BJ (cell line): ENCODE measurements at regions not wholly inside any gene's neighbourhood (a gene's known extent, or its start where the extent isn't known, plus 50 kb on each side); places are given as distances from the start of the nearest gene placed in this dataset.

ENCODE experiments used
- CTCF ChIA-PET: fragments of 350-600 bp; formaldehyde crosslinking; extraction: SDS; loops from one replicate; lab custom pipeline; 2021; ENCODE audit warnings: antibody characterized with exemption, inconsistent platforms; lab: Yijun Ruan, JAX
- POLR2A ChIA-PET: fragments of 300-600 bp; sonication (Branson Sonifier 250); formaldehyde crosslinking; extraction: SDS; loops from one replicate; lab custom pipeline; 2021; ENCODE audit warnings: antibody characterized with exemption; lab: Charles Lee
- DNase-seq: peaks from one replicate; pipeline ENCODE4 v3.0.0-alpha.2; 2011; ENCODE audit warnings: low read depth
- H3K27me3 ChIP-seq: 2 replicates; pipeline ENCODE4 v1.6.0; 2011; ENCODE audit warnings: low read length; ENCODE audit not compliant: control insufficient read depth, insufficient read depth
- H3K36me3 ChIP-seq: 2 replicates; pipeline ENCODE4 v1.5.1; 2011; ENCODE audit warnings: low read length; ENCODE audit not compliant: control insufficient read depth, insufficient read depth
- H3K4me3 ChIP-seq: 2 replicates; pipeline ENCODE4 v1.5.1; 2011; ENCODE audit warnings: low read depth, mild to moderate bottlenecking, control low read depth, low read length
- TF ChIP-seq, protein P1 (sequence below): IDR thresholded peaks from 2 replicates; pipeline ENCODE4 v1.5.1; 2011; ENCODE audit warnings: low read depth, mild to moderate bottlenecking, control low read depth, inconsistent platforms, low read length, moderate library complexity; ENCODE audit not compliant: insufficient read depth

DNA sequence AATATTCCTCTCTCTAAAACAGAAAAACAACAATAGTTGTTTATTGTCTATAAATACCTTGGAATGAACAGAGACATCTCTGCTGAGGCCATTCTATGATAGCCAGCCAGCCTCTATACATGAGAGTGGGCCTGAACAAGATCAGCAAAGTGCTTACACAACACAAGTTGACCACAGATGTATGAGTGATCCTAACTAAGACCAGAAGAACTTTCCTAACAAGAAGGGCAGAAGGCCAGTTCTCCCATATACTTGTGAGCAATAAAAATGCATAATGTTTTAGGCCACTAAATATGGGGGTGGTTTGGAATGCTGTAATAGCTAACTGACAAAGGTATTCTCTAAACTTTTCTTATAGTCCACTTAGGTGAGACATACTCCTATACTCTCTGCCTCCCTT, 345.7 kb downstream of the SPATA31D1 start:
- H3K36me3 ChIP-seq: no peaks in the 10 kb centered on the region
- TF ChIP-seq, protein P1, sequence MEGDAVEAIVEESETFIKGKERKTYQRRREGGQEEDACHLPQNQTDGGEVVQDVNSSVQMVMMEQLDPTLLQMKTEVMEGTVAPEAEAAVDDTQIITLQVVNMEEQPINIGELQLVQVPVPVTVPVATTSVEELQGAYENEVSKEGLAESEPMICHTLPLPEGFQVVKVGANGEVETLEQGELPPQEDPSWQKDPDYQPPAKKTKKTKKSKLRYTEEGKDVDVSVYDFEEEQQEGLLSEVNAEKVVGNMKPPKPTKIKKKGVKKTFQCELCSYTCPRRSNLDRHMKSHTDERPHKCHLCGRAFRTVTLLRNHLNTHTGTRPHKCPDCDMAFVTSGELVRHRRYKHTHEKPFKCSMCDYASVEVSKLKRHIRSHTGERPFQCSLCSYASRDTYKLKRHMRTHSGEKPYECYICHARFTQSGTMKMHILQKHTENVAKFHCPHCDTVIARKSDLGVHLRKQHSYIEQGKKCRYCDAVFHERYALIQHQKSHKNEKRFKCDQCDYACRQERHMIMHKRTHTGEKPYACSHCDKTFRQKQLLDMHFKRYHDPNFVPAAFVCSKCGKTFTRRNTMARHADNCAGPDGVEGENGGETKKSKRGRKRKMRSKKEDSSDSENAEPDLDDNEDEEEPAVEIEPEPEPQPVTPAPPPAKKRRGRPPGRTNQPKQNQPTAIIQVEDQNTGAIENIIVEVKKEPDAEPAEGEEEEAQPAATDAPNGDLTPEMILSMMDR: no peak
- POLR2A ChIA-PET: no interaction called here
- peak; percentile 19 for DNase-seq
- H3K4me3 ChIP-seq: no peak overlapping the region
- CTCF ChIA-PET: interaction anchor here (0.8 to 1.0 kb wide), 2 partner anchors 13 to 22 kb away, joined by 4 read pairs; no protein-coding TSS in a partner anchor
- no peaks in the 10 kb centered on the region for H3K27me3 ChIP-seq

DNA sequence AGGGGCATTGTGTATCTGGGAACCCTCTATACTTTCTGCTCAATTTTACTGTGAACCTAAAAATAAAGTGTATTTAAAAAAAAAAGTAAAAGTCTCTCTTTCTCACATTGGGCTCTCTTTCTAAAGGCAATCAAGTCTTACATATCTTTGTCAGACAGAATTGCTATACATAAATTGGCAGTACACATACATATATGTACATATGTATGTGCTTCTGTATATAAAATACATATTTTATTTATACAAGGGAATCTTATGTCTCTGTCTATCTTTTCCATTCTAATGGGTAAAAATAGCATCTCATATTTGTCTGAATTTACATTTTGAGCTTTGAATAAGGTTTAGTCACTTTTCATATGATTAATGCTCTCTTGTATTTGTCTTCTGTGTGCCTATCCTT, 348.8 kb downstream of the SPATA31D1 start:
- H3K4me3 ChIP-seq: no peak overlapping the region
- CTCF ChIA-PET: interaction anchor here (0.6 kb wide), 1 partner anchor 9 kb away, joined by 5 read pairs; no protein-coding TSS in a partner anchor
- no peaks in the 10 kb centered on the region for H3K27me3 ChIP-seq
- H3K36me3 ChIP-seq: no peaks in the 10 kb centered on the region
- POLR2A ChIA-PET: no interaction called here
- TF ChIP-seq, protein P1: no peak
- DNase-seq: no peak

DNA sequence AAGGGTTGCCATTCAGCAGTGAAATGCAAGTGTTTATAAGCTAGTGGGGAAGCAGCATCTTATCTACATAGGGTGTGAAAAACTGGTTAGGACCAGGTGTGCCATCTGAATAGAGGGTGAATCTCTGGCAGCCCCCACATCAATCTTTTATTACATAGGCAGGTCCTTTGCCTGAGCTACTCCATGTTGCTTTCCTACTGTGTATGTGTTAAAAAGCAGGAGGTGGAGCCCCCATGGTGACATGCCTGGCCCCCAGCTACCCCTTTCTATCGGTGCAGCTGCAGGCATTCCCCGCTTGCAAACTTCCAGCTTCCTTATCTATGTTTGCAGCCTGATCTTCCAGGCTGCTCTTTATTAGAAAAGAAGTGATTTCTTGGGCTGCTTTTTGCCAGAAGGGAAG, 353.5 kb downstream of the SPATA31D1 start:
- H3K36me3 ChIP-seq: no peaks in the 10 kb centered on the region
- no peaks in the 10 kb centered on the region for H3K27me3 ChIP-seq
- DNase-seq: no peak
- ChIA-PET CTCF (interaction anchor here (1.2 kb wide), 1 partner anchor 9 kb away, joined by 3 read pairs; no protein-coding TSS in a partner anchor), POLR2A (no interaction called here)
- H3K4me3 ChIP-seq: no peak overlapping the region
- TF ChIP-seq, protein P1: no peak

DNA sequence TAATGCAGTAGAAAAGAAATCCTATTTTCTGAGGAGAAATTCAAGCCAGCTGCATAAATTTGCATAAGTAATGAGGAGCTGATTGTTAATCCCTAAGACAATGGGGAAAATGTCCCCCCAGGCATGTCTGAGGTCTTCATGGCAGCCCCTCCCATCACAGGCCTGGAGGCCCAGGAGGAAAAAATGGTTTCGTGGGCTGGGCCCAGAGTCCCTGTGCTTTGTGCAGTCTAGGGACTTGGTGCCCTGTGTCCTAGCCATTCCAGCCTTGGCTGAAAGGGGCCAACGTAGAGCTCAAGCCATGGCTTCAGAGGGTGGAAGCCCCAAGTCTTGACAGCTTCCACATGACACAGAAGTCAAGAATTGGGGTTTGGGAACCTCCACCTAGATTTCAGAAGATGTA, 357.5 kb downstream of the SPATA31D1 start:
- Histone ChIP-seq H3K27me3 (no peaks in the 10 kb centered on the region), H3K4me3 (no peak overlapping the region), H3K36me3 (no peaks in the 10 kb centered on the region)
- ChIA-PET CTCF (interaction anchor here (0.6 kb wide), 1 partner anchor 9 kb away, joined by 5 read pairs; no protein-coding TSS in a partner anchor), POLR2A (no interaction called here)
- no peak for DNase-seq
- TF ChIP-seq, protein P1: no peak

DNA sequence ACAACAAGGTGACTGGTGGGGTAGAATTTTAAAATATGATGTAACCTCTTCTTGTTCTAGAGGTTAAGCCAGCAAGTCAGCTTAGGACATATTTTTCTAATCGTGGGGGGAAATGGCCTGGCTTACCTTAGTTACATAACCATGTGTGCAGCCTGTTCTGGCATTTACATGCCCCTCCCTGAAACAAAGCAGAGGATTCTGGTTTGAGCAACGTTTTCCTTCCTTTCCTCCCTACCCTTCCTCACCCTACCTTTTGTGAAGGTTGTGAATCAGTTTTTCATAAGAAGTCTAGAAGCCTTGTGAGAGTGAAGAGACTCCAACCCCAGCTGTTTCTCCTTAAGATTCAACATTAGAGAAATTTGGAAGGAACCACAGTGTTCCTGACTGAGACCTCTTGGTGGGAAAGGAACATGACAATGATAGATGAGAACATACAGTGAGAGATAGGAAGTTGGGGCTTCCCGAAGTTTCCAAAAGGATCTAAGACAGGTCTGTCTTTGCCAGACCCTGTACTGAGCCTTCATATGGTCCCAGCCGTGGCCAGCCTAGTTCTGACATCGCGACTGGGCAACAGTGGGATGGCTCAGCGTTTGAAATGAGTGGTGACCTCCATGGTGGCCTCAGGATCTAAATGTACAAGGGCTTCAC, 365.2 kb downstream of the SPATA31D1 start:
- Histone ChIP-seq H3K27me3 (no peaks in the 10 kb centered on the region), H3K4me3 (no peak overlapping the region), H3K36me3 (no peaks in the 10 kb centered on the region)
- DNase-seq: no peak
- ChIA-PET CTCF (no interaction called here), POLR2A (no interaction called here)
- TF ChIP-seq, protein P1: no peak
